K562 (cell line): ENCODE measurements at regions not wholly inside any gene's neighbourhood (a gene's known extent, or its start where the extent isn't known, plus 50 kb on each side); places are given as distances from the start of the nearest gene placed in this dataset.

ENCODE experiments used
- ATAC-seq: fragments of 200-7000 bp; cut with Tn5 transposase; 3 replicates; pipeline ENCODE4 v1.9.1; 2020; ENCODE audit warnings: moderate library complexity
- BruUV-seq: library from RNA; stranded (reverse); fragments of 400-500 nt; replicated peaks from 2 replicates; lab custom pipeline; 2021; lab: Mats Ljungman, UMichigan
- CTCF ChIA-PET: fragments of 300-600 bp; formaldehyde crosslinking; extraction: SDS; loops from one replicate; lab custom pipeline; 2021; ENCODE audit warnings: low intra/inter-chr PET ratio; lab: Yijun Ruan, JAX
- POLR2A ChIA-PET: fragments of 300-600, 350-650 bp; sonication (Branson Sonifier 250); formaldehyde crosslinking; extraction: SDS; loops from one replicate; lab custom pipeline; 2021; ENCODE audit warnings: antibody characterized with exemption, inconsistent platforms; lab: Yijun Ruan, JAX
- DNase-seq, 4 experiments: peaks; one replicate each; pipeline versions ENCODE4 v3.0.0 to v3.0.0-alpha.2; 2011 to 2018; ENCODE audit warnings: low spot score in 3 of 4, mixed read lengths in 3 of 4; ENCODE audit errors: extremely low read depth in 1 of 4
- FAIRE-seq: peaks from 2 replicates; lab custom pipeline; 2011; peaks lifted over from hg19 to GRCh38; lab: Jason Lieb, UNC
- H2AFZ ChIP-seq: 2 replicates; pipeline ENCODE4 v1.6.0; 2011; ENCODE audit warnings: low read depth, low read length, control low read depth, inconsistent platforms
- H3K27ac ChIP-seq: fragments of 200-600 bp; 3 replicates; pipeline ENCODE4 v1.8.0; 2011; ENCODE audit warnings: low read depth, mild to moderate bottlenecking, control low read depth, inconsistent platforms, low read length, moderate library complexity, mixed read lengths; ENCODE audit errors: extremely low read depth
- H3K27me3 ChIP-seq, 2 experiments: fragments of 300-600 bp in 1 of 2; 2 replicates in 1 of 2; 3 replicates in 1 of 2; pipeline versions ENCODE4 v1.6.0 to v1.8.0; 2011; ENCODE audit warnings: inconsistent platforms in 2 of 2, low read length in 2 of 2, mild to moderate bottlenecking in 1 of 2, mixed read lengths in 1 of 2, moderate library complexity in 1 of 2; ENCODE audit not compliant: control insufficient read depth in 2 of 2, insufficient read depth in 2 of 2
- H3K36me3 ChIP-seq: fragments of 300-600 bp; 3 replicates; pipeline ENCODE4 v1.8.0; 2011; ENCODE audit warnings: mild to moderate bottlenecking, low read length, inconsistent platforms; ENCODE audit not compliant: control insufficient read depth, insufficient read depth
- H3K4me1 ChIP-seq, 2 experiments: fragments of 200-600 bp in 1 of 2; replicated peaks in 1 of 2; 2 replicates in 1 of 2; 3 replicates in 1 of 2; pipeline versions ENCODE4 v1.5.1 to v1.8.0; 2011; ENCODE audit warnings: inconsistent platforms in 2 of 2, low read length in 2 of 2, mild to moderate bottlenecking in 1 of 2, mixed read lengths in 1 of 2, moderate library complexity in 1 of 2; ENCODE audit not compliant: control insufficient read depth in 2 of 2, insufficient read depth in 2 of 2
- H3K4me2 ChIP-seq: 2 replicates; pipeline ENCODE4 v1.6.1; 2011; ENCODE audit warnings: low read length, control low read depth, inconsistent platforms, mixed read lengths; ENCODE audit not compliant: insufficient read depth
- H3K4me3 ChIP-seq: fragments of 200-600 bp; sonication (generic), shearing (Covaris generic); 2 replicates; pipeline ENCODE4 v1.5.1; 2016; ENCODE audit warnings: control low read depth, inconsistent platforms
- H3K79me2 ChIP-seq: fragments of 200-600 bp; 3 replicates; pipeline ENCODE4 v1.8.0; 2011; ENCODE audit warnings: low read length, inconsistent platforms; ENCODE audit not compliant: control insufficient read depth, insufficient read depth
- H3K9ac ChIP-seq, 2 experiments: 2 replicates each; pipeline versions ENCODE4 v1.6.0 to v1.6.1; 2011; ENCODE audit warnings: low read depth in 2 of 2, low read length in 2 of 2, control low read depth in 1 of 2, inconsistent platforms in 1 of 2, mild to moderate bottlenecking in 1 of 2, mixed read lengths in 1 of 2; ENCODE audit not compliant: insufficient read depth in 1 of 2
- H3K9me1 ChIP-seq: one replicate; pipeline ENCODE4 v1.6.0; 2011; ENCODE audit warnings: inconsistent platforms, mild to moderate bottlenecking, low read length, moderate library complexity; ENCODE audit not compliant: control insufficient read depth, insufficient read depth
- H3K9me3 ChIP-seq: replicated peaks from 2 replicates; pipeline ENCODE4 v1.5.1; 2011; ENCODE audit warnings: low read depth, low read length, inconsistent platforms; ENCODE audit not compliant: control insufficient read depth, insufficient read depth
- H4K20me1 ChIP-seq: replicated peaks from 2 replicates; pipeline ENCODE4 v1.6.1; 2011; ENCODE audit warnings: low read length, inconsistent platforms, mixed read lengths; ENCODE audit not compliant: control insufficient read depth, insufficient read depth
- ATF7 ChIP-seq: fragments of 450-650 bp; IDR thresholded peaks from 2 replicates; pipeline ENCODE4 v1.7.1; 2014; ENCODE audit warnings: mild to moderate bottlenecking, moderate library complexity
- CBFB ChIP-seq: sonication (generic); formaldehyde crosslinking; IDR thresholded peaks from 2 replicates; pipeline ENCODE4 v1.4.0; 2020; ENCODE audit warnings: mild to moderate bottlenecking, missing genetic modification reagents
- CEBPZ ChIP-seq: fragments of 150-350 bp; IDR thresholded peaks from 2 replicates; pipeline ENCODE4 v1.6.1; 2014; ENCODE audit warnings: low read depth, mild to moderate bottlenecking, low read length, borderline replicate concordance
- DMBX1 ChIP-seq: fragments of 250-450 bp; sonication (Bioruptor Pico); IDR thresholded peaks from 2 replicates; pipeline ENCODE4 v1.8.0; 2022; ENCODE audit warnings: inconsistent platforms, mild to moderate bottlenecking, moderate library complexity, borderline replicate concordance
- E2F4 ChIP-seq: sonication (generic); formaldehyde crosslinking; IDR thresholded peaks from 2 replicates; pipeline ENCODE4 v1.8.0; 2022; ENCODE audit warnings: mild to moderate bottlenecking, low read depth, missing genetic modification reagents
- MCM3 ChIP-seq: fragments of 450-650 bp; IDR thresholded peaks from 2 replicates; pipeline ENCODE4 v1.6.1; 2016
- NCOA1 ChIP-seq: fragments of 450-650 bp; IDR thresholded peaks from 2 replicates; pipeline ENCODE4 v1.6.1; 2016; ENCODE audit warnings: low read depth
- OTX1 ChIP-seq: fragments of 450-650 bp; formaldehyde crosslinking; IDR thresholded peaks from 2 replicates; pipeline ENCODE4 v1.4.0; 2022; ENCODE audit warnings: mild to moderate bottlenecking
- PML ChIP-seq: IDR thresholded peaks from 2 replicates; pipeline ENCODE4 v1.6.1; 2012; ENCODE audit warnings: low read length, inconsistent platforms
- PPARD ChIP-seq: fragments of 250-450 bp; sonication (Bioruptor Pico); IDR thresholded peaks from 2 replicates; pipeline ENCODE4 v1.8.0; 2022; ENCODE audit warnings: inconsistent platforms, mild to moderate bottlenecking, moderate library complexity
- PRDM10 ChIP-seq: fragments of 450-650 bp; IDR thresholded peaks from 2 replicates; pipeline ENCODE4 v1.6.1; 2018; ENCODE audit not compliant: partially characterized antibody
- SRSF7 ChIP-seq: fragments of 200-400 bp; formaldehyde crosslinking; optimal IDR thresholded peaks from 2 replicates; pipeline ENCODE3; 2017; ENCODE audit warnings: mild to moderate bottlenecking, low read depth, low read length
- USF2 ChIP-seq: sonication (generic); formaldehyde crosslinking; IDR thresholded peaks from 2 replicates; pipeline ENCODE4 v1.5.0; 2020; ENCODE audit warnings: missing genetic modification reagents
- ZBTB1 ChIP-seq: sonication (generic); formaldehyde crosslinking; IDR thresholded peaks from 2 replicates; pipeline ENCODE4 v1.8.1; 2023; ENCODE audit warnings: missing genetic modification reagents, low read depth, mild to moderate bottlenecking, borderline replicate concordance
- ZNF217 ChIP-seq: sonication (generic); formaldehyde crosslinking; IDR thresholded peaks from 2 replicates; pipeline ENCODE4 v1.8.0; 2022; ENCODE audit warnings: mild to moderate bottlenecking, missing genetic modification reagents
- WGBS: fragments of 100-300 bp; shearing (Covaris generic); methylation state at CpG from one replicate; pipeline ENCODE4 v1.1.6; 2016; ENCODE audit warnings: low coverage, mixed read lengths; ENCODE audit not compliant: insufficient coverage; ENCODE audit errors: missing lambda C conversion rate; 5-methylcytosine and 5-hydroxymethylcytosine counted together
- in situ Hi-C: fragments of 300-500 bp; cut with MboI; formaldehyde crosslinking; loops from 4 replicates; pipeline ENCODE4 v1.15.0; 2018; ENCODE audit warnings: inconsistent platforms, mixed read lengths
- intact Hi-C: fragments of 100-400 bp; cut with micrococcal nuclease; formaldehyde crosslinking; loops from 2 replicates; pipeline ENCODE4 v1.14.2; 2022

DNA sequence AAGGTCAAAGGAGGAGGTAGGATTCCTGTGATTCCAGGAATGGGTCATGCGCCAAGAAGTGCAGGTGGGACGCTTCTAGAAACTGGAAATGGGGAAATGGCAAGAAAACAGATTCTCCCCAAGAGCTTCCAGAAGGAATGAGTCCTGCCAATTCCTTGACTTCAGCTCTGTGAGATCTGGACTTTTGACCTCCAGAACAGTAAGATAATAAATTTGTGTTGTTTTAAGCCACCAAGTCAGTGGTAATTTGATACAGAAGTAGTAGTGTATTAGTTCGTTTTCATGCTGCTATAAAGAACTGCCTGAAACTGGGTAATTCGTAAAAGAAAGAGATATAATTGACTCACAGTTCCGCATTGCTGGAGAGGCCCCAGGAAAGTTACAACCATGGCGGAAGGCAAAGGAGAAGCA lies 178.6 kb upstream of the GALNT17 start:
- DNase-seq, result no peak
- H4K20me1 ChIP-seq, result no peaks in the 10 kb centered on the region
- no peak overlapping the region for H3K9ac ChIP-seq
- no peak for ATAC-seq
- H3K9me3 ChIP-seq, result 0 out of 2 replicates have a peak, but pooled peaks cover 3% of the 10 kb centered on the region
- CTCF ChIA-PET, result no interaction called here
- H3K79me2 ChIP-seq, result no peaks in the 10 kb centered on the region
- no peaks in the 10 kb centered on the region for H3K36me3 ChIP-seq
- no peak overlapping the region for H3K4me2 ChIP-seq
- H3K9me1 ChIP-seq, result no peaks in the 10 kb centered on the region
- no TSS peak for BruUV-seq
- WGBS, result 3% methylated on average over 6 of the region's 6 CpGs
- H2AFZ ChIP-seq, result no peak overlapping the region
- intact Hi-C loops (no loop called here), in situ Hi-C loops (no loop called here)
- POLR2A ChIA-PET, result no interaction called here
- peak; percentile 29 for FAIRE-seq
- H3K27me3 ChIP-seq, result no peaks in the 10 kb centered on the region
- no peak overlapping the region for H3K4me3 ChIP-seq
- no peaks in the 10 kb centered on the region for H3K4me1 ChIP-seq
- no peak overlapping the region for H3K27ac ChIP-seq
- TF ChIP-seq OTX1 (CRISPR knock-in tag) (no peak), SRSF7 (no peak), DMBX1 (no peak), ZBTB1 (no peak), ZNF217 (CRISPR knock-in tag) (no peak), PRDM10 (no peak), NCOA1 (no peak), MCM3 (no peak), ATF7 (no peak), PML (no peak), CBFB (CRISPR knock-in tag) (no peak), USF2 (CRISPR knock-in tag) (no peak), PPARD (CRISPR knock-in tag) (no peak), E2F4 (no peak), CEBPZ (no peak)
